ENCODE measurements at regions not wholly inside any gene's neighbourhood (a gene's known extent, or its start where the extent isn't known, plus 50 kb on each side); places are given as distances from the start of the nearest gene placed in this dataset.
A peak's percentile ranks its signal among the peaks of the same experiment; 100 is the strongest.

DNA sequence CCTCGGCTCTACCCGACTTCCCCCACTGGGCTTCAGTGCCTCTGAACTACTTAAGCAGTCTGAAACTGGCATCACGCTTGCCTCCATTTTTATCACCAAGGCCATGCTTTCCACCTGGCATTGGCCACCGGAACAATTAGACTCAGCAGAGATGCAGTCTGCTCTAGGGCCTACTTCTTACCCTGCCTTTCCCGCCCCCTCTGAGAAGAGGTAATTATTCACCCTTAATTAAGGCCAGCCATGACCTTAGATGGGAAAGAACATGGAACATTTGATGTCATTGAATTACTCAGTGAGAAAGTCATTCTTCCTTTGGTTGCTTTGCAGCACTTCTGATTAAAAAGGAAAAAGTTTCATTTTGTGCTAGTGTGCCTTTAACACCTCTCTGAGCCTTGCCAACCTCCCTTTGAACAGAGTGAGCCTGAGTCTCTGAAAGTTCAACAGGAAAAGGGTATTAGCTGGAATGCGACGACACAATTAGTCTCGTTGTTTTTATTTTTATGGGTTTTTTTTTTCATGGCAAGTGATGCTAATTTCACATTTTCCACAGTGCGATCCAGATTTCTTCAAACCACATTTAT, 60.9 kb upstream of the TNRC6A start:
- H2AFZ ChIP-seq (ENCODE audit: control insufficient read depth, low read length): no peak overlapping the region
- H3K9me3 ChIP-seq (ENCODE audit: control insufficient read depth, low read depth, low read length): no peaks in the 10 kb centered on the region
- no peak overlapping the region for H3K27ac ChIP-seq (ENCODE audit: control insufficient read depth, insufficient read depth, low read length)
- peaks cover 20% of the 10 kb centered on the region for H3K4me1 ChIP-seq (ENCODE audit: control insufficient read depth, extremely low read depth, insufficient read depth, low read length)
- TF ChIP-seq, protein P1, sequence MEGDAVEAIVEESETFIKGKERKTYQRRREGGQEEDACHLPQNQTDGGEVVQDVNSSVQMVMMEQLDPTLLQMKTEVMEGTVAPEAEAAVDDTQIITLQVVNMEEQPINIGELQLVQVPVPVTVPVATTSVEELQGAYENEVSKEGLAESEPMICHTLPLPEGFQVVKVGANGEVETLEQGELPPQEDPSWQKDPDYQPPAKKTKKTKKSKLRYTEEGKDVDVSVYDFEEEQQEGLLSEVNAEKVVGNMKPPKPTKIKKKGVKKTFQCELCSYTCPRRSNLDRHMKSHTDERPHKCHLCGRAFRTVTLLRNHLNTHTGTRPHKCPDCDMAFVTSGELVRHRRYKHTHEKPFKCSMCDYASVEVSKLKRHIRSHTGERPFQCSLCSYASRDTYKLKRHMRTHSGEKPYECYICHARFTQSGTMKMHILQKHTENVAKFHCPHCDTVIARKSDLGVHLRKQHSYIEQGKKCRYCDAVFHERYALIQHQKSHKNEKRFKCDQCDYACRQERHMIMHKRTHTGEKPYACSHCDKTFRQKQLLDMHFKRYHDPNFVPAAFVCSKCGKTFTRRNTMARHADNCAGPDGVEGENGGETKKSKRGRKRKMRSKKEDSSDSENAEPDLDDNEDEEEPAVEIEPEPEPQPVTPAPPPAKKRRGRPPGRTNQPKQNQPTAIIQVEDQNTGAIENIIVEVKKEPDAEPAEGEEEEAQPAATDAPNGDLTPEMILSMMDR (optimal IDR thresholded peaks at IDR 0.05 in 1 of 3, IDR thresholded peaks at IDR 0.05 in 1 of 3, conservative IDR thresholded peaks at IDR 0.05 in 1 of 3; ENCODE audit: extremely low read depth in 1 of 3, insufficient read depth in 2 of 3, low read length in 3 of 3): no peak
- H3K9ac ChIP-seq (ENCODE audit: control insufficient read depth, extremely low read depth, insufficient read depth, low read length): no peak overlapping the region
- H3K27me3 ChIP-seq (ENCODE audit: control insufficient read depth, extremely low read depth, insufficient read depth, low read length): peaks cover 9% of the 10 kb centered on the region
- no peaks in the 10 kb centered on the region for H3K36me3 ChIP-seq (ENCODE audit: control insufficient read depth in 2 of 2, extremely low read depth in 1 of 2, insufficient read depth in 2 of 2, low read length in 2 of 2)
- H3K4me3 ChIP-seq (ENCODE audit: control insufficient read depth in 2 of 3, extremely low read depth in 1 of 3, insufficient read depth in 2 of 3, low read depth in 1 of 3, low read length in 3 of 3): no peak overlapping the region
- DNase-seq (ENCODE audit: low read depth, low spot score) (no peak), FAIRE-seq (no peak)
- no peak overlapping the region for H3K4me2 ChIP-seq (ENCODE audit: control insufficient read depth, extremely low read depth, insufficient read depth, low read depth, low read length)
- H3K79me2 ChIP-seq (ENCODE audit: control insufficient read depth, insufficient read depth, low read length): no peaks in the 10 kb centered on the region
- H3K9me1 ChIP-seq (ENCODE audit: control insufficient read depth, extremely low read depth, insufficient read depth, low read length): no peaks in the 10 kb centered on the region
- dilution Hi-C loops (cut with MboI; ENCODE audit: extremely low pct_ligation_motif_present, low sequenced_read_pairs): no loop called here
- H4K20me1 ChIP-seq (ENCODE audit: control insufficient read depth, extremely low read depth, insufficient read depth, low read length): no peaks in the 10 kb centered on the region

DNA sequence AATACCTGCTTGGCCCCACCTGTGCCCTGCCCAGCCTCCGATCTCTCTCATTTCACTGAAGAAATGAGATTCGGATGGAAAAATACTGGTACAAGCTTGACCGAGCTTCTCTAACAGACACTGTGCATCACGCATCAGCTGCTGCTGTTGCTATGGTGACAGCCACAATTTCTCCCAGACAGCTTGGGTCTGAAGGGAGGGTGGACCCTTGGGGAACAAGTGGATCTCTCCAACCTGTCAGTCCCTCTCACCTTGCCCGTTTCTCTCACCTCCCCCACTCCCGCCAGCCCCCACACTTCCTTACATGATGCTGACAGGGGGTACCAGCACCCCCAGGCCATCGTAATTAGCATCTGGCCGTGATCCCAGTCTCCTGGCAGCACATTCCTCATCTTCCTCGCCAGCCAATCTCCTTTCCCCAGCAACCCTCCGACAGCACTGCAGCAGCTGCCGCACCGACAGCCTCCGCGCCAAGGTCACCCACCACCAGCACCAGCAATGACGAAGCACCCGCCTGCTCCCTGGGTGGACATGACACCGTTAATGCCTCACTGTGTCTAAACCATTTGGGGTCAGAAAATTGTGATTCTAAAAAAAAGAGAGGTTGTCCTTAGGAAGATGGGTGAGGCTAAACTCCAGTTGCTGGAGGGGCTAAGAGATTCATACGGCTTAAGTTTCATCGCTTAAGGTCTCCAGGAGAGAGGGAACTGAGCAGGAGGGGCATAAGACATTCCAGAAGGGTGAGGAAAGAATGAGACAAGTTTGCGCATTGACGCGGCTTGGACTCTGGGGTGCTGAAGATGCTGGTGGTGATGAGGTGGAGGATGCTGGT, 58.6 kb upstream of the TNRC6A start:
- peaks cover 20% of the 10 kb centered on the region for H3K4me1 ChIP-seq (ENCODE audit: control insufficient read depth, extremely low read depth, insufficient read depth, low read length)
- peaks cover 9% of the 10 kb centered on the region for H3K27me3 ChIP-seq (ENCODE audit: control insufficient read depth, extremely low read depth, insufficient read depth, low read length)
- no peak for FAIRE-seq
- H3K27ac ChIP-seq (ENCODE audit: control insufficient read depth, insufficient read depth, low read length): no peak overlapping the region
- H3K4me2 ChIP-seq (ENCODE audit: control insufficient read depth, extremely low read depth, insufficient read depth, low read depth, low read length): peak overlapping the region; percentile 37
- no peaks in the 10 kb centered on the region for H3K79me2 ChIP-seq (ENCODE audit: control insufficient read depth, insufficient read depth, low read length)
- H4K20me1 ChIP-seq (ENCODE audit: control insufficient read depth, extremely low read depth, insufficient read depth, low read length): no peaks in the 10 kb centered on the region
- H3K4me3 ChIP-seq (ENCODE audit: control insufficient read depth in 2 of 3, extremely low read depth in 1 of 3, insufficient read depth in 2 of 3, low read depth in 1 of 3, low read length in 3 of 3): no peak overlapping the region
- no peak for DNase-seq (ENCODE audit: low read depth, low spot score)
- dilution Hi-C loops (cut with MboI; ENCODE audit: extremely low pct_ligation_motif_present, low sequenced_read_pairs): no loop called here
- H3K9me1 ChIP-seq (ENCODE audit: control insufficient read depth, extremely low read depth, insufficient read depth, low read length): no peaks in the 10 kb centered on the region
- no peaks in the 10 kb centered on the region for H3K36me3 ChIP-seq (ENCODE audit: control insufficient read depth in 2 of 2, extremely low read depth in 1 of 2, insufficient read depth in 2 of 2, low read length in 2 of 2)
- no peaks in the 10 kb centered on the region for H3K9me3 ChIP-seq (ENCODE audit: control insufficient read depth, low read depth, low read length)
- TF ChIP-seq, protein P1 (optimal IDR thresholded peaks at IDR 0.05 in 1 of 3, IDR thresholded peaks at IDR 0.05 in 1 of 3, conservative IDR thresholded peaks at IDR 0.05 in 1 of 3; ENCODE audit: extremely low read depth in 1 of 3, insufficient read depth in 2 of 3, low read length in 3 of 3): no peak
- no peak for TF ChIP-seq EZH2 (IDR thresholded peaks at IDR 0.05; ENCODE audit: low read length)
- no peak overlapping the region for H3K9ac ChIP-seq (ENCODE audit: control insufficient read depth, extremely low read depth, insufficient read depth, low read length)
- H2AFZ ChIP-seq (ENCODE audit: control insufficient read depth, low read length): no peak overlapping the region

Measured in keratinocyte (primary cell).